Heart left ventricle (tissue), 16 donors: ENCODE measurements at regions not wholly inside any gene's neighbourhood (a gene's known extent, or its start where the extent isn't known, plus 50 kb on each side); places are given as distances from the start of the nearest gene placed in this dataset.
"Not testable (repeated sequence)": the region's sequence is repeated elsewhere in the genome, so short reads cannot be mapped to it uniquely, and the experiment has no call there.

Source experiments
- ATAC-seq, 4 donors: fragments of 200-7000 bp; cut with Tn5 transposase; one replicate each; pipeline ENCODE4 v1.9.1; 2020 to 2022; ENCODE audit warnings: moderate library complexity in 4 of 4, mild to moderate bottlenecking in 3 of 4, moderate number of reproducible peaks in 1 of 4
- DNase-seq, 5 donors: peaks; one replicate each; pipeline ENCODE4 v3.0.0-alpha.2; 2020
- H3K27ac ChIP-seq, 12 donors: fragments of 200-600 bp; sonication (generic) in 4 of 12; one replicate each; pipeline versions ENCODE4 v1.5.0 to v1.8.0; 2016 to 2022; ENCODE audit warnings: mild to moderate bottlenecking in 2 of 12
- H3K27me3 ChIP-seq, 9 donors: fragments of 200-600 bp; sonication (generic) in 2 of 9; one replicate each; pipeline versions ENCODE4 v1.5.1 to v1.8.0; 2016 to 2022; ENCODE audit warnings: mild to moderate bottlenecking in 3 of 9
- H3K36me3 ChIP-seq, 9 donors: fragments of 200-600 bp; sonication (generic) in 2 of 9; one replicate each; pipeline versions ENCODE4 v1.5.0 to v1.8.0; 2018 to 2022; ENCODE audit warnings: mild to moderate bottlenecking in 2 of 9
- H3K4me1 ChIP-seq, 12 donors: fragments of 200-600 bp; sonication (generic) in 4 of 12; one replicate each; pipeline versions ENCODE4 v1.5.0 to v1.8.0; 2016 to 2022; ENCODE audit warnings: mild to moderate bottlenecking in 3 of 12
- H3K4me3 ChIP-seq, 12 donors: fragments of 200-600 bp; sonication (generic) in 4 of 12; one replicate each; pipeline versions ENCODE4 v1.5.0 to v1.8.0; 2017 to 2022; ENCODE audit warnings: mild to moderate bottlenecking in 9 of 12, moderate library complexity in 4 of 12
- H3K9me3 ChIP-seq, 12 donors: fragments of 200-600 bp; sonication (generic) in 4 of 12; one replicate each; pipeline versions ENCODE4 v1.5.0 to v1.8.0; 2016 to 2022; ENCODE audit warnings: mild to moderate bottlenecking in 1 of 12
- CTCF ChIP-seq, 12 donors: fragments of 200-600 bp; sonication (generic) in 4 of 12; IDR thresholded peaks; one replicate each; pipeline versions ENCODE4 v1.5.0 to v1.8.0; 2018 to 2022; ENCODE audit warnings: antibody characterized with exemption in 12 of 12, mild to moderate bottlenecking in 5 of 12
- WGBS, 4 donors: extraction: QIAGEN DNeasy Blood & Tissue Kit in 2 of 4; methylation state at CpG; one replicate each; pipeline versions ENCODE4 v1.1.5 to v1.1.7; 2013 to 2018; 5-methylcytosine and 5-hydroxymethylcytosine counted together
- intact Hi-C, 10 donors: fragments of 100-400 bp; cut with DNase I; formaldehyde crosslinking; loops; one replicate each; pipeline versions ENCODE4 v1.11.1 to v1.14.2; 2022
- donor health status: ischemic (EF 13 %, LVEDD 7.1; RV severe dilation, severe dysfunction).
- donor health status: healthy with polysubstance abuse.
- donor health status: DM: no; HTN: yes; CAD: no.
- donor health status: DM: no; HTN: no; CAD: no.
- donor health status: ischemic (EF 25% LVEDD 6.9; RV normal size, moderate dysfunction).
- donor health status: ischemic (EF 25% LVEDD 5.7; RV mildly dilated, moderate dysfunction).
- donor health status: healthy.
- donor health status: DM: yes; HTN: yes; CAD: no.
- donor health status: ischemic (EF 35%, LVEDD 5.7; RV mildly dilated, moderate dysfunction).
- donor health status: nonischemic (EF 11% LVEDD 7.7; RV severe dilation, severe dysfunction).
- donor health status: DM: yes; HTN: yes; CAD: no.
- donor health status: PGD.
- donor health status: ischemic (EF 29% LVEDD 5.4; RV normal size, mild dysfunction).
- donor health status: nonischemic (EF 23%, LVEDD 6.1; RV moderate dilation, normal function).

- WGBS, 4 donors: 8 to 12% (median 11%) methylated on average over 5 to 6 of the region's 6 CpGs
- H3K27me3 ChIP-seq, H3K4me3 ChIP-seq, H3K36me3 ChIP-seq, H3K9me3 ChIP-seq, H3K27ac ChIP-seq, H3K4me1 ChIP-seq: not testable (repeated sequence)
- ATAC-seq: peak in 3 of 4 donors; percentile 58 to 76 (median 70)
- TF ChIP-seq CTCF (IDR thresholded peaks at IDR 0.05): peak in 11 of 12 donors; percentile 42 to 77 (median 68)
- peak in 4 of 5 donors; percentile 47 to 88 (median 62) for DNase-seq
- intact Hi-C loops: loop anchor here in 1 of 10 donors (2.0 kb wide), 1 partner anchor 656 kb away; no protein-coding TSS in a partner anchor
Measured at GRCh38 chr17:45592433-45592923, 102.0 kb upstream of the PLEKHM1 start.

GRCh38 chr17:45596347-45596746 lies 105.8 kb upstream of the PLEKHM1 start:
- ATAC-seq, H3K9me3 ChIP-seq, intact Hi-C loops, H3K4me1 ChIP-seq, H3K27me3 ChIP-seq, H3K27ac ChIP-seq, DNase-seq, H3K4me3 ChIP-seq, H3K36me3 ChIP-seq: not testable (repeated sequence)
- WGBS, 4 donors: 69 to 80% (median 79%) methylated on average over 4 of the region's 4 CpGs

GRCh38 chr17:45600052-45601012 lies 109.8 kb upstream of the PLEKHM1 start:
- DNase-seq, H3K27me3 ChIP-seq, H3K27ac ChIP-seq, H3K4me1 ChIP-seq, H3K9me3 ChIP-seq, intact Hi-C loops, H3K4me3 ChIP-seq, H3K36me3 ChIP-seq: not testable (repeated sequence)
- ATAC-seq: peak in 3 of 4 donors; percentile 38 to 51 (median 45)
- 33 to 64% (median 61%) methylated on average over 4 to 13 of the region's 21 CpGs for WGBS, 4 donors

- H3K4me1 ChIP-seq, DNase-seq, H3K9me3 ChIP-seq, H3K36me3 ChIP-seq, intact Hi-C loops, H3K27ac ChIP-seq, H3K27me3 ChIP-seq, H3K4me3 ChIP-seq: not testable (repeated sequence)
- 82 to 84% methylated on average over 13 to 15 of the region's 18 CpGs; no CpG with 5 or more reads in 2 of the 4 donors for WGBS, 4 donors
- peak in 2 of 4 donors; percentile 29 to 36 for ATAC-seq
Measured at GRCh38 chr17:45601013-45601412, 110.5 kb upstream of the PLEKHM1 start.

- intact Hi-C loops, H3K27ac ChIP-seq, H3K27me3 ChIP-seq, H3K9me3 ChIP-seq, H3K36me3 ChIP-seq, H3K4me1 ChIP-seq, DNase-seq: not testable (repeated sequence)
- peak overlapping the region in 3 of 12 donors; percentile 22 to 36 (median 33) for H3K4me3 ChIP-seq
- peak in 3 of 4 donors; percentile 21 to 70 (median 54) for ATAC-seq
- WGBS, 4 donors: 24 to 83% (median 51%) methylated on average over 15 to 40 of the region's 63 CpGs
Measured at GRCh38 chr17:45601605-45602539, 111.4 kb upstream of the PLEKHM1 start.

- H3K4me1 ChIP-seq, H3K27me3 ChIP-seq, DNase-seq, intact Hi-C loops, H3K4me3 ChIP-seq, ATAC-seq, H3K9me3 ChIP-seq, H3K27ac ChIP-seq, H3K36me3 ChIP-seq: not testable (repeated sequence)
- WGBS, 4 donors: 86 to 100% (median 100%) methylated on average over 1 of the region's 1 CpG; no CpG with 5 or more reads in 1 of the 4 donors
Measured at GRCh38 chr17:45605751-45606150, 115.2 kb upstream of the PLEKHM1 start.

- H3K27ac ChIP-seq: peak overlapping the region in 1 of 12 donors; percentile 37
- 1 to 2% (median 1%) methylated on average over 12 to 16 of the region's 16 CpGs for WGBS, 4 donors
- H3K4me3 ChIP-seq: peak overlapping the region in 11 of 12 donors; percentile 37 to 92 (median 54)
- H3K27me3 ChIP-seq, H3K9me3 ChIP-seq, H3K4me1 ChIP-seq, H3K36me3 ChIP-seq, intact Hi-C loops: not testable (repeated sequence)
- DNase-seq: peak in 4 of 5 donors; percentile 57 to 90 (median 70)
- ATAC-seq: peak; percentile 100
Measured at GRCh38 chr17:45619984-45620405, 129.5 kb upstream of the PLEKHM1 start.

- Histone ChIP-seq H3K27ac (peak overlapping the region in 2 of 12 donors; percentile 37 to 42), H3K4me3 (peak overlapping the region; percentile 37 to 92 (median 54))
- H3K36me3 ChIP-seq, H3K27me3 ChIP-seq, H3K9me3 ChIP-seq, H3K4me1 ChIP-seq, intact Hi-C loops, DNase-seq: not testable (repeated sequence)
- peak in 3 of 4 donors; percentile 55 to 74 (median 68) for ATAC-seq
- WGBS, 4 donors: 0 to 1% (median 1%) methylated on average over 11 to 49 of the region's 54 CpGs; no CpG with 5 or more reads in 1 of the 4 donors
Measured at GRCh38 chr17:45620468-45620867, 129.9 kb upstream of the PLEKHM1 start.

GRCh38 chr17:45621087-45621486 lies 130.6 kb upstream of the PLEKHM1 start:
- intact Hi-C loops: not testable (repeated sequence)
- 33 to 51% (median 41%) methylated on average over 2 to 7 of the region's 9 CpGs for WGBS, 4 donors

More at GRCh38 chr17:45621087-45621486, 130.6 kb upstream of the PLEKHM1 start:
- H3K27me3 ChIP-seq, H3K4me1 ChIP-seq, ATAC-seq, DNase-seq, H3K9me3 ChIP-seq, H3K36me3 ChIP-seq, H3K27ac ChIP-seq: not testable (repeated sequence)
- peak overlapping the region in 11 of 12 donors; percentile 24 to 92 (median 42) for H3K4me3 ChIP-seq
